Left hindlimb (tissue), 1 donor: ENCODE measurements at regions not wholly inside any gene's neighbourhood (a gene's known extent, or its start where the extent isn't known, plus 50 kb on each side); places are given as distances from the start of the nearest gene placed in this dataset.
"Not testable (repeated sequence)": the region's sequence is repeated elsewhere in the genome, so short reads cannot be mapped to it uniquely, and the experiment has no call there.

Experiments
- DNase-seq: peaks from one replicate; pipeline ENCODE4 v3.0.0-alpha.2; 2018

DNA sequence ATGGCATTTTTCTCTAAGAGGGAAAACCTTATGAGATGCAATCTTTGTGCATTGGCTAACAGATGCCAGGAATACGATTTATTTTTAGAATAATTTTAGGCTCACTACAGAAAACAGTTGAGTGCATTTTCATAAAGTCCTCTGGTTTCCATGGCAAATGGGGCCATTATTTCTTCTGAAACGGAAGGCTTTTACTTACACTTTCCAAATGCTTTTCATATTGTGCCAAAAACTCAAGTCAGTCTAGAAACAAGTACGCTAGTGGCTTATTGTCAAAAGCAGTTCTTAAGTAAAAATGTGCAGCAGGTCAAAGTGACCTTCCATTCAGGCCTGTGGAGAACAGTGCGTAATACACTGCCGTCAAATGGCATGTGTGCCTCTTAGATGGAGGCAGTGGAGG is 628.7 kb downstream of the EFNB2 start:
- DNase-seq: no peak

DNA sequence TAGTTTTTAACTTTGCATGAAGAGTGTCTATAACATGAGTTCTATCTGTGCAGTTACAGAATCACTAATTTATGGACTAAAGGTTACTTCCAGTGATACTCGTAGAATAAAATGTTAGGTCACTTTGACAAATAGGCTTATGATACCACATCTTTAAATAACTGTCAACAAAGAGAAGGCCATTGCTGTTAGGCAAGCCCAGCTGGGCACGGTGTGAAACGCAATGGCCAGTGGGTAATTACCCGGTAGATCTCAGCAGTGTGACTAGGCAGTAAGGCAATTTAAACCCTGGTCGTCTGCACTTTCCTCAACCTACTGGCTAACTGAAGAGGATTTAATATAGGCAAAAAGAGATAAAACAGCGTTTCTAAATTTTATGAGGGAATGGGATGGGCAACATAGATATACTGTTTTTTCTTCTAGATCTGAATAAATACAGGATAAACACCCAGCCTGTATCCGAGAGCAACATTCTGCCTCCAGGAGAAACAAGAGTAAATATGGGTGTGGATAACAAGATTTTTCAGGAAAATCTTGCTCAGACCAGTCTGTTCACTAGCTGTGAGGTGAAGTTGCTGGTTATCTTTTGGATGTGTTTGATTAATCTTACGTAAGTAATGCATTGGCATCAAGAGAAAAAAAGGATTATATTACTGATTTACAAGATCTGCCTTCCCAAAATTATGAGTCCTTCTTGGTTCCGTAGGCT is 631.3 kb downstream of the EFNB2 start:
- no peak for DNase-seq

DNA sequence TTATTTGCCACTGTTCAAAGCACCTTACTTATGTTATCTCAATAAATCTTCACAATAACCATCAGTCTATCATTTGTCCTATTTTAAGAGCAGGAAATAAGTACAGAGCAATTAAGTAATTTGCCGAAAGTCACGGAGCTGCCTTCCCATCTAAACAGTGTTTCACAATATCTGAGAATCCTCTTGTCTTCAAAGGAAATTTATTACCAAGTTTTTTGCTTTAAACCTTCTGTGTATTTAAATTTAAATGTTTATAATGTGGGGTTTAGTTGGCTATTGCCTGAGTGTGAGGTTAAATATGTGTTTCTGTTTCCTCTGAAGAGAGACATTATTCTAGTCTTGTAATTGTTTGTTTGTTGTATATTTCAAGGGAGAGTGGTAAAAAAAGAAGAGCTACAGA is 633.1 kb downstream of the EFNB2 start:
- DNase-seq: no peak

DNA sequence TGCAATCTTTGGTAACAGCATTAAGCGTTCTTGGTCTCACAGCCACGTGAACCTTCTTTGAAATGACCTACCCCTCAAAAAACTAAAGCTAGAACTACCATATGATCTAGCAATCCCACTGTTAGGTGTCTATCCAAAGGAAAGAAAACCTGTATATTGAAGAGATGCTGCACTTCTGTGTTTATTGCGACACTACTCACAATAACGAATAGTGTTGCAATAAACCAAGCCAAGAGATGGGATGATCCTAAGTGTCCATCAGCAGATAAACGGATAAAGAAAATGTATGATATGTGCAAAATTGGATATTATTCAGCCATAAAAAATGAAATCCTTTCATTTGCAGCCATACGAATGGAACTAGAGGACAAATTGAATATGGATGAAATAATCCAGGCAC is 637.9 kb downstream of the EFNB2 start:
- DNase-seq: no peak

DNA sequence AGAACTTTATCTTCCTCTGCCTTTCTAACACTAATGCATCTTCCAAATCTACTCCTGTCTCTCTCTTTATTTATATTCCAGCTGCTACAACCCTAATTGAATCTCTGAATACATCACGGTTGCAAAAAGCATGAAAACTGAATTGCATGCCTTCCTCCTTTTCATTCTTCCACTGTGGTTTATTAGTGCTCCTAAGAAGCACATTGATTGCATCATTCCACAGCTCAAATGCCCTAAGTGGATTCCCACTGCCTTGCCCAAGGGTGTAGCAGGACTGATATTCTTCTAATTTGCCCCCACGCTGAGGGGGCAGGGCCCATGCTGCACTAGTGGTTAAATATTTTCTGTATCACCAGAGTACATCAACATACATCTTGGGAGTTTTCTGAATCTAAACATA is 640.8 kb downstream of the EFNB2 start:
- DNase-seq: no peak

DNA sequence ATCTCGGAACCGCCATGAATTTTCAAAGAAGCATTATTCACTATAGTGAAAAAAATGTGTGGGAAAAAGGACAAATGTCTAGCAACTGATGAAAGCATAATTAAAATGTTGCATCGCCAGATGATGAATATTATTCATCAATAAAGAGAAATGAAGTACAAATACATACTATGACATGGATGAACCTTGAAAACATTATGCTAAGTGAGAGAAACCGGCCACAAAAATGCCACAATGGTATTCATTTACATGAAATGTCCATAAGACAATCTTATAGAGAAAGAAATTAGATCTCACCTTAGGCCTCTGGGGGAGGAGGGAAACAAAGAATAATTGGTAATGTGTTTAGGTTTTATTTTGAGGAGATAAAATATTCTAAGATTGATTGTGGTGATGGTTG is 645.0 kb downstream of the EFNB2 start:
- no peak for DNase-seq

DNA sequence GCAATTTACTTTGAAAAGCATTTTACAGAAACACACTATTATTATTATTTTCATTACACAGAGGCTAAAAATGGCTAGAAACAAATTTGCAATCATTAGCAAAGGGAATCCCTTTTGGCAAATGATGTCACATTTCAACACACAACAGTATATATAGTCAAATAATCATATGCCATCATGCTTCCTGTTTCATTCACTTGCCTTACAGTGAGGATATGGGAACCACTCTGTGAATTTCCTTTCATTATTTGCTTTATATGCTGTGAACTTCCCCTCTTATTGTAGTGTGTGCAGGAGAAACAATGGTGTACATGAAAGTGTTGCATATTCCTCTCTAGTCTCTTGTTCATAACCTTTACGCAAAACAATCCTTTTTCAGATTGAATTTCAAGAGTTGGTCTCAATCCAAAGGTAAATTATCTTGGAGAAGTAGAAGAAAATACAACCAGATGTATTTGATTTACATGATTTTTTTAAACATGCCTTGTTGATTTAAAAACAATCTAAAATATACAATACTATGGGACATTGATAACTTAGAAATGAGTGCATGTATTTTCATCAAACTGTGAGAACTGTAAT is 657.3 kb downstream of the EFNB2 start:
- no peak for DNase-seq

DNA sequence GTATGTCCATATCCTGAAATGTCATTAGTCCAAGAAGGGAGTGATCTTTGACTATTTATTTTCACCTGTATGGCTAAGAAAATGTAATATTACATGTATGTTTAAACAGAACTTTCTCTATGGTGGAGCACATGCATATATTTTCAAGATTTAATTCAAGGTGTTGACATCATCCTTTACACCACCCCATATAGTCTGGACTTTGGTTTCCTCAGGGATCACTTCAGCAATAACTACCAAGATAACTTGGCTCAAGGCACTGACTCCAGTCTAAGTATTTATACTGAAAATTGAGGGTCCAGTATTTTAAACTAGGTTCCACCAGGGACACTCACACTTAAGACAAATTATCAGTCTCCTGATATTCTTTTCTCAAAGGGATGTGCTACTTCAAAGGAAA is 660.6 kb downstream of the EFNB2 start:
- DNase-seq: no peak

DNA sequence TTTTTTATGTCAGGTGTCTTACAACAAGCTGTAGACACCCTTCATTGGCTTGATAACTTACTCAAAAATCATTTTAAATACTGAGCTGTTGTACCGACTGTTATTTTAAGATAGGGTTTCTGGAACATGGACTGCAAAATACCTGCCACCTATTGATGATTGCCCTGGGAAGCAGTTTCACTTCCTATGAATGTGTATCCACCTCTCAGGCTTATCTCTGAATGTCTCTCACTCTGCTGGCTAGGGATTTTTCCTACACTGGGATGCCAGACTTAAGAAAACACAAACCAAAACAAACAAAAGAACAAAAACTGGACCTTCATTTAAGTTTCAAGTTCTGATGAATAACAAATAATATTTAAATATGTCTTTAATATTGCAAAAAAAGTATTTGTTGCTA is 663.7 kb downstream of the EFNB2 start:
- DNase-seq: no peak

DNA sequence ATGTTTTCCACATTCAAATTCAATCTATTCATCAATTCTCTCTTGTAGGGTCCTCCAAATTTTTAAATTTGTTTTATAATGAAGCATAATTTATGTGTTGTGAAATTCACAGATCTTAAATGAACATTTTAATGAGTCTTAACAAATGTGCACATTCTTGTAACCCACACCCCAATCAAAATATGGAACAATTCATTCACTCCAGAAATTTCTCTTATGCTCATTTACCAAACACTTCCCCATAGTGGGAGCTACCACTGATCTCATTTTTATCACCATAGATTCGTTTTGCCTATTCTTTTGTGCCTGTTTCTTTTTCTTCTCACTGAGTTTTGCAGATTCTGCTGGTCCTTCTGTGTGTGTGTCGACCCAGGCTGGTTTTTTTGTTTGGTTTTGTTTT is 664.1 kb downstream of the EFNB2 start:
- no peak for DNase-seq

DNA sequence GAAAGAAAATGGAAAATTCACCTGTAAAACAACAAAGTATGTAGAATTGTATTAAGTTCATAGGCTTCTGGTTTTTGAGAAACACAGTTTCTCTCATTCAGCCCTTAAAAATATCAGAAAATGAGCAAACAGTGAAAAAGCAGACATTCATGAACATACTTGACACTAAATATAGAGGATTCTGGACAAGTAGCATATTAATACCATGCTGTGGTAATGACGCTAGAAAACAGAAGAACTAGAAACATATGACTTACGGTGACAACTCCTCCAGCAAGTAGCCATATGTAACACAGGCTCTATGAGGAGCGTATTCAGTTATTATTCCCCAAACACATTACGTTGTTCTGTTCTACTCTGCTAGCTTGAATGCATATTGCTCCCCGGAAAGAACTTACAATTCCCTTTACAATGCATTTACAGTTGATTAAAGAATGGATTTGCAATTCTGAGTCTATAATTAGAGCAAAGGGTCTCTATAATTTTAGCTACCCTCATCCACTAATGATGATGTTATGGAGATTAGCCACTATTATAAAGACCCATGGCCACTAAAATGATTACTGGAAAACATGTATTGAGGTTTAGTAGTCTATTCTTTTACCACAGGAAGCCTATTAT is 672.1 kb downstream of the EFNB2 start:
- no peak for DNase-seq

DNA sequence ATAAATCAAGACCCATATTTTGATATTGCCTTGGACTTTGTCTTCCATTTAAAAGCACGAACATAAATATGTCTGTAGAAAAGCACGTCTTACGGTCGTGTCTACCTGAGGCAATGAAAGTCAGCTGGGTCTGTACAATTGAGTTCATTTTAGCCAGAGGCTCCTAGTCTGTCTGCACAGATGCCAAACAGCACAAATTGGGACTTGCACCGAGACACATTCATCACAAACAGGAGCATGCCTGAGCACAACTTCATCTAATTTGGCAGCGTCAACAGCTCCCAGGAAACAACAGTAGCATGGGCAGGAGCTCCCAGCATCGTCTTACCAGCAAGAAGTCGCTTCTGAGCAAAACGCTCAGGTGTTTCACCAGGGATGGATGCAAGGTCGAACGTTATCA is 687.0 kb downstream of the EFNB2 start:
- no peak for DNase-seq

DNA sequence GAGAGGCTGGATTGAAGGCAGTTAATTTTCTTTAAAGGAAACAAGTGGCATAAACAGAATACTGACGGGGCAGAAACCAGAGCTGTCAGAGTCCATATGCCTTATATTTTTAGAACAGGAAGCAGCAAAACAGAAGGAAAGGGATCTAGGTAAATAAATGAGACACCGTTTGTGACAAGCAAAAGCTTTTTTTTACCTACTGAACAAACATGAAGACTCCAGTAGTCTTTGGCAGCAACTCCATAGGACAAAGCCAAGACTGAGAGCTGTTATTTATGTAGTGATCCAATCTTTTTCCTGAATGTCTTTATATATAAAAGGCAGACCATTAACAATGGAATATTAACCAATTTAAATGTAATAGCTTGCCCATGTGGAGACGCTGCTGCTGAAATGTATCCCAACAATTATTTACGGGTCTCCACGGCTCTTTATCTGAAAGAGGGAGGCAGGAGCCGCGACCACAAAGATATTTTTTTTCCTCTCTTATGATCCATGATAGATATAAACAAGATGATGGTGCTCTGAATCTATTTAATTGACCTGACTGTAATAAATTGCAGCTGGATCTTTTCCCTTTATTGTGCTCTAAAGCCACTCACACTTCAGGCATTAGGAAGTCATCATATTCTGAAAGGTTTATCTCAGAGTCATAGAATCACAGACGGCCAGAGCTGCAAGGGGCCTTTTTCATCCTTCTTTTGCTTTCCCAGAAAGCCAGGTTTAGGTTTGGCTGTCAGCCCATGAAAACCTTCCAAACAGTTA is 687.8 kb downstream of the EFNB2 start:
- DNase-seq: no peak

DNA sequence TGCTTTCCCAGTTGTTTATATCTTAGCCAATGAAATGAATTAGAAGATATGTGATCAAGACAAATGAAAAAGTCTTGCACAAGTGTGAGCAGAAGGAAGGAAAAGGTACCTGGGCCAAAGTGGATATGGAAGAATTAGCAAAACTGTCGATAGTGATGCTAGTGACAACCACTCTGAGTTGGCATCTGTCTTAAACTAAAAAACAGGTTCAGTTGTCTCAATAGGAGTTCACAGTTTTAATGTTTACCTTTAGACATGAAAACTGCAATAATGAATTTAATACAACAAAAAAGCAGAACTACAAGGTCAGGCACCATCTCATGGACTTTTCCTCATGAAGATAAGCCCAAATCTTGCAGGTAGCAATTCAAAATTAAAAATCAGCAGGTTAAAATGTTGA is 688.5 kb downstream of the EFNB2 start:
- no peak for DNase-seq

DNA sequence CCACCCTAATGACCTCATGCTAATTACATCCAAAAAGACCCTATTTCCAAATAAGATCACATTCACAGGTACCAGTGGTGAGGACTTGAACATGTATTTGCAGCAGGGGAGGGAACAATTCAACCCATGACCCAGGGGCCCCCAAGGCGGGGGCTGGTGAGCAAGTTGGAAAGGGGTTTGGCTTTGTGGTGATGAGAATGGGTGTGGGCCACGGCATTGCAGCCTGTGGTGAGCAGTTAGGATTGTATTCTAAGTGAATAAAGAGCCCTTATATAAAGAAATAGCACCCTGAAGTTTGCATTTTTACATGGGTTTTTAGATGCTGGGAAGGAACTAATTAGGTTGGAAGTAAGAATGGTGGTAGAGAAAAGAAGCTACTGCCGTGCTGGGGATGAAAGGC is 694.2 kb downstream of the EFNB2 start:
- no peak for DNase-seq

DNA sequence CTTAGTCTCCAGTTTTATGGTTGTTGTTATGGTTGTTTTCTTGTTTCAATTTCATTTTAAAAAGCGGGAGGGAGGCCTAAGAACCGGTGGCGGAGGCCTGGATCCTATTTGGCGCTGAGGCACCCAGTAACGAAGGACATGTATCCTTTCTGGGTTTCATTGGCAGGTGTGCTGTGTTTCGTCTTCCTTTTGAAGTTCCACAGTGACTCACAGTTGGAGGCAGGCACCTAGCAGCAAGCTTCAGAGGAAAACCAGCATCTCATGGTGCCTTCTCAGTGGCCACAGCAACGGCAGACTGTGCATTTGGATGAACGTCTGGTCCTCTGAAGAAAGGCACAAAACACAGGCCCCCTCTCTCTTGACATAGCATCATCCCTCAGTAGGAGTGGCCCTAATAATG is 697.2 kb downstream of the EFNB2 start:
- no peak for DNase-seq

DNA sequence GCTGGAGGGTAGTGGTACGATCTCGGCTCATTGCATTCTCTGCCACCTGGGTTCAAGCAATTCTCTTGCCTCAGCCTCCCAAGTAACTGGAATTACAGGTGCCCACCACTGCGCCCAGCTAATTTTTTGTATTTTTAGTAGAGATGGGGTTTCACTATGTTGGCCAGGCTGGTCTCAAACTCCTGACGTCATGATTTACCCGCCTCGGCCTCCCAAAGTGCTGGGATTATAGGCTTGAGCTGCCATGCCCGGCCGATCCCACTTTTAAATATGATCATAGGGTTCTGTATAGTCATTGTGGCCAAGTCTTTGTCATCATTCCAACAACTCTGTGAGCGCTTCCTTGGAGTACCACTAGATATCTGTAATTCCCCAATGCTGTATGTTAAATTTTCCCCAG is 698.2 kb downstream of the EFNB2 start:
- DNase-seq: not testable (repeated sequence)

DNA sequence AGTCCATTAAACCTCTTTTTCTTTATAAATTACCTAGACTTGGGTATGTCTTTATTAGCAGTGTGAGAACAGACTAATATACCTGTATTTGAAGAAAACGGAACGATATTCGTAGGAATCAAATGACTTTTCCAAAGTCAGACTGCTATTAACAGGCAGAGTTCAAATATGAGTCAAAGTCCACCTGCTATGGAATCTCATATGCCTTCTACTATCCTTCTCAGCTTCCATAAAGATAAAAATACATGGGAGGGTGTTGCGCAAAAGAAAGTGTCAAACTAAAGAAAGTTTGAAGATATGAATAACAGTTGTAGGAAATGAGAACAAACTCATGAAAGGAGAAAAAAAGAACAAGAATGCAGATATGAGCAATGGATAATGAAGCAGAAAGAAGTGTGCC is 704.6 kb downstream of the EFNB2 start:
- no peak for DNase-seq

DNA sequence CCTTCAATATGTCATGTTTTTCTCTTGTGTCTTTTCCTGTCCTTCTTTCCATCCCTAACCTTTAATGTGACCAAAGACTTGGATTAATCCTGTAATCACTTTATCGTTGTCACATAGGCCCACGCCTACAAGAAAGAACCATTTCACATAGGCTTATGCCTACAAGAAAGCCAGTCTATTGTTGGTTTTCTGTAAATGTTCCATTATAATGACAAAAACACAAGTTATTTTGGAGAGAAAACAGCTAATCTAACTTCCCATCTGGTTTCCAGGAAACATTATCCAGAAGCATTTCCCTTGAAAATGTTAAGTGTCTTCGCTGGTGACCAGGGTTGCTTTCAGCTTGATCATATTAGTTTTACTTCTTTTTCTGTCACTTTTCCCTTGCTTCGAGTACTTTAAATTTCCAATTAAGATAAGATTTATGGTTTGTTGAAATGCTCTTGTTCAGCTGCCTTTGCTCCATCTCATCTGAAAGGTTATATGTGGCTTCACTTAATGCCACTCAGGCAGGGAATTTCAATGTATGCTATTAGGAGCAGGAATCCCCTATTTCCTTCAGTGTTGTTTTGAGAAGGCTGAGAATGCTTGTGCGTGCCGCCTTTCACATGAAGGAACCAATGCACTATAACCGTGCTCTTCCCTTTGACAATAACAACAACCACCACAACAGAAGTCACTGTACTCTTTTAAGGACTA is 708.2 kb downstream of the EFNB2 start:
- no peak for DNase-seq

DNA sequence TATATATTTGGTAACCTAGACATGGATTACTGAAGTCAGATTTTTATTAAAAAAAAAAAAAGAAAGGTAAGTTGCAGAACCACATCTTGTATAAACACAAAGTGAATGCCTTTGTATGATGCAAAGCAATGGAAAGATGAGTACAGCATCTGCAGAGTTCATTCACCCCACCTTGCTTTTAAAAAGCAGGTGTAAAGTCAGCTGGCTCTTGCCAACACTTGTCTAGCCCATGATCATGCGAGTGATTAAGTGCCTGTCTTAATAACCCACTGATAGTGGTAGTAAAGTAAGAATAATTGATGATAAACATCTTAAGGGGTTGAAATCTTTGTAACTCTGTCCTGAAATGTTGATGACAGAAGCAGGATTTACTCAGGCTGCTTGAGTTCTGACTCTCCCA is 710.4 kb downstream of the EFNB2 start:
- DNase-seq: no peak

DNA sequence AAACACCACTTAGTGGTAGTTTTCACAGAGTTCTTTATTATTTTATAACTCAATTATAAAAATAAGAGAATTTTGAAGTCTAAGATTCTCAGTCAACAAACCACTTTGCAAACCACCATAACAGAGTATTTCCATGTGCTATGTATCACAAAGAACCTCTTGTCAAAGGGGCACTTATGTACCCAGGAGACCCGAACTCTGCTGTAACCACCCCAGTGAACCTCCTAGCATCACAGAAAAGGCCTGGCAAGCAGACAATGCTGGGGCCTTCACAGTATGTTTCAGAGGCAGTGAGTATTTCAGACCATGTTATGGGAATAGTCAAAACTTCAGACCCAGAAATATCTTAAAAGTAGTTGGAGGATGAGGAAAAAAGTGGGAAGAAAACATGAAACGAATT is 714.1 kb downstream of the EFNB2 start:
- no peak for DNase-seq

DNA sequence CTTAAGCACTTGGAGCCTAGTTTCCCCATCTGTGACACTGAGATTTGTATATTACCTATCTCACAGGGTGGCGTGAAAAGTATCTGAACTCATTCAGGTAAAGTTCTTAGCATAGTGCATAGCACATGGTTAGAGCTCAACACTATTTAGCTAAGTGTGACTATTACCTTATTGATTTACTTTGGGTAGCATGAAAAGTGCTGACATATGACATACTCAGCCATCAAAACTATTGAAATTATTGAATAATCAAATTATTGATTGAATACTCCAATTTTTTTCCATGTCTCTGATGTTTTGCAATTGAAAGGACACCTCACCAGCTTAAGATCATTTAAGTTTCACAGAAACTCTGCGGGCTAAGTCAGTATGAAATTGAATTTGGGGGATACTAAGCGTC is 715.0 kb downstream of the EFNB2 start:
- no peak for DNase-seq

DNA sequence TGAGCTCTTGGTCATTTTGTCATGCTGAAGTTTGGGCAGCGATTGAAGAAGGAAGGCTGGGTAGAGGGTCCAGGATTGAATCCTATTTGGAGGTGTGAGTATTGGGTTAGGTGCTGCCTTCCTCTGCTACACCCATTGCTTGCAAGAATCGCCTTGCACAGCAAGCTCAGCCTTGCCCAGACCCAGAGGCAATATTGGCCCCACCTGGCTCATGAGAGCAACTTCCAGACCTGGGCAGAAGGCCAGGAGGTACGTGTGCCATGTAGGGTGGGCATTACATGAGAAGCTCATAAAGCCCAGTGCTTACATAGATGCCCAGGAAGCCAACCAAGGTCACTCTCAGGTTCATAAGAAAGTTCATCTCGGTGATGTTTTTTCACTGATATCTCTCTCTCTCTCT is 718.0 kb downstream of the EFNB2 start:
- no peak for DNase-seq
